ENCODE measurements at regions not wholly inside any gene's neighbourhood (a gene's known extent, or its start where the extent isn't known, plus 50 kb on each side); places are given as distances from the start of the nearest gene placed in this dataset.

GRCh38 chr12:93184672-93185368, 192.9 kb upstream of the NUDT4 start:
- Histone ChIP-seq H3K4me1 (ENCODE audit: control insufficient read depth, extremely low read depth, insufficient read depth, low read length) (peaks cover 7% of the 10 kb centered on the region), H3K79me2 (ENCODE audit: control insufficient read depth, insufficient read depth, low read length) (no peaks in the 10 kb centered on the region)

GRCh38 chr12:93185369-93185741, 192.4 kb upstream of the NUDT4 start:
- H3K4me2 ChIP-seq (ENCODE audit: extremely low read depth, insufficient read depth, low read length), result no peak overlapping the region
- DNase-seq (ENCODE audit: low read depth in 2 of 2), result no peak
- no peaks in the 10 kb centered on the region for H4K20me1 ChIP-seq (ENCODE audit: control insufficient read depth, extremely low read depth, insufficient read depth, low read length)
- H2AFZ ChIP-seq (ENCODE audit: low read length), result no peak overlapping the region
- H3K4me3 ChIP-seq (replicated peaks in 1 of 4; ENCODE audit: control extremely low read depth in 1 of 4, insufficient read depth in 1 of 4, low read depth in 3 of 4, low read length in 4 of 4), result no peak overlapping the region
- H3K4me1 ChIP-seq (ENCODE audit: control insufficient read depth, extremely low read depth, insufficient read depth, low read length), result peaks cover 7% of the 10 kb centered on the region
- no peak overlapping the region for H3K9ac ChIP-seq (ENCODE audit: insufficient read depth, low read length)
- no peak overlapping the region for H3K27ac ChIP-seq (ENCODE audit: insufficient read depth, low read length)
- TF ChIP-seq CTCF (conservative IDR thresholded peaks at IDR 0.05 in 1 of 2, IDR thresholded peaks at IDR 0.05 in 1 of 2; ENCODE audit: low read depth in 1 of 2, low read length in 2 of 2), result no peak
- H3K9me3 ChIP-seq (ENCODE audit: control insufficient read depth, insufficient read depth, low read depth, low read length), result no peaks in the 10 kb centered on the region
- H3K36me3 ChIP-seq (ENCODE audit: control insufficient read depth, insufficient read depth, low read length), result no peaks in the 10 kb centered on the region
- no peaks in the 10 kb centered on the region for H3K27me3 ChIP-seq (ENCODE audit: control insufficient read depth, insufficient read depth, low read length)
- no peaks in the 10 kb centered on the region for H3K79me2 ChIP-seq (ENCODE audit: control insufficient read depth, insufficient read depth, low read length)

More at GRCh38 chr12:93184672-93185368, 192.9 kb upstream of the NUDT4 start:
- no peak overlapping the region for H3K4me2 ChIP-seq (ENCODE audit: extremely low read depth, insufficient read depth, low read length)
- DNase-seq (ENCODE audit: low read depth in 2 of 2), result no peak
- TF ChIP-seq EZH2 (IDR thresholded peaks at IDR 0.05; ENCODE audit: low read length, missing control alignments) (no peak), CTCF (conservative IDR thresholded peaks at IDR 0.05 in 1 of 2, IDR thresholded peaks at IDR 0.05 in 1 of 2; ENCODE audit: low read depth in 1 of 2, low read length in 2 of 2) (no peak)
- no peaks in the 10 kb centered on the region for H3K36me3 ChIP-seq (ENCODE audit: control insufficient read depth, insufficient read depth, low read length)
- H3K4me3 ChIP-seq (replicated peaks in 1 of 4; ENCODE audit: control extremely low read depth in 1 of 4, insufficient read depth in 1 of 4, low read depth in 3 of 4, low read length in 4 of 4), result no peak overlapping the region
- peak overlapping the region; percentile 18 for H3K27ac ChIP-seq (ENCODE audit: insufficient read depth, low read length)
- H2AFZ ChIP-seq (ENCODE audit: low read length), result peak overlapping the region; percentile 84
- H3K27me3 ChIP-seq (ENCODE audit: control insufficient read depth, insufficient read depth, low read length), result no peaks in the 10 kb centered on the region
- H3K9ac ChIP-seq (ENCODE audit: insufficient read depth, low read length), result no peak overlapping the region
- H3K9me3 ChIP-seq (ENCODE audit: control insufficient read depth, insufficient read depth, low read depth, low read length), result no peaks in the 10 kb centered on the region
- no peaks in the 10 kb centered on the region for H4K20me1 ChIP-seq (ENCODE audit: control insufficient read depth, extremely low read depth, insufficient read depth, low read length)

DNA sequence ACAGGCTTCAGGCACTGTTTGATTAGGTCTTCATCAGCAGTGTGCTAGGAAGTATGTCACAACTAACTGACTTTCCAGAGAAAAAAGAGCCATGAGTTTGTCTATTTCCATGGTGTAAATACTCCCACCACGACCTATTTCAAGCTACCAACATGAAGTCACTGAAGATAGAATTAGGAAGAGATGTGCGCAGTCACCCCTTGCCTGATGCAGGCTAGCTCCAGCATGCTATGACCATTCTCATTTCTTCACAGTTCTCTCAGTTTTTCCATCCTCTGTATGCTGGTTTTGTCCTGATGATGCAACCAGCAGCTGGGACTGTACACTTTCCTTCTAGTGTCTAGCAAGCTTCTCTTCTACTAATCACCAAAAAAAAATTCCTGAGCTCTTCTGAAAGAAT, 191.6 kb upstream of the NUDT4 start:
- no peak overlapping the region for H2AFZ ChIP-seq (ENCODE audit: low read length)
- no peak overlapping the region for H3K9ac ChIP-seq (ENCODE audit: insufficient read depth, low read length)
- no peaks in the 10 kb centered on the region for H3K79me2 ChIP-seq (ENCODE audit: control insufficient read depth, insufficient read depth, low read length)
- peak in 1 of 2 donors; percentile 47 for DNase-seq (ENCODE audit: low read depth in 2 of 2)
- no peaks in the 10 kb centered on the region for H3K27me3 ChIP-seq (ENCODE audit: control insufficient read depth, insufficient read depth, low read length)
- no peak for TF ChIP-seq CTCF (conservative IDR thresholded peaks at IDR 0.05 in 1 of 2, IDR thresholded peaks at IDR 0.05 in 1 of 2; ENCODE audit: low read depth in 1 of 2, low read length in 2 of 2)
- no peak for TF ChIP-seq EZH2 (IDR thresholded peaks at IDR 0.05; ENCODE audit: low read length, missing control alignments)
- H3K27ac ChIP-seq (ENCODE audit: insufficient read depth, low read length), result no peak overlapping the region
- peaks cover 7% of the 10 kb centered on the region for H3K4me1 ChIP-seq (ENCODE audit: control insufficient read depth, extremely low read depth, insufficient read depth, low read length)
- H3K9me3 ChIP-seq (ENCODE audit: control insufficient read depth, insufficient read depth, low read depth, low read length), result no peaks in the 10 kb centered on the region
- no peaks in the 10 kb centered on the region for H3K36me3 ChIP-seq (ENCODE audit: control insufficient read depth, insufficient read depth, low read length)
- H3K4me3 ChIP-seq (replicated peaks in 1 of 4; ENCODE audit: control extremely low read depth in 1 of 4, insufficient read depth in 1 of 4, low read depth in 3 of 4, low read length in 4 of 4), result no peak overlapping the region
- no peak overlapping the region for H3K4me2 ChIP-seq (ENCODE audit: extremely low read depth, insufficient read depth, low read length)
- H4K20me1 ChIP-seq (ENCODE audit: control insufficient read depth, extremely low read depth, insufficient read depth, low read length), result no peaks in the 10 kb centered on the region
